IPS-20b (cell line): ENCODE measurements at regions not wholly inside any gene's neighbourhood (a gene's known extent, or its start where the extent isn't known, plus 50 kb on each side); places are given as distances from the start of the nearest gene placed in this dataset.

Experiments
- H3K27ac ChIP-seq: one replicate; pipeline ENCODE4 v1.5.1; 2013; ENCODE audit warnings: low read length
- H3K27me3 ChIP-seq: 2 replicates; pipeline ENCODE4 v1.6.1; 2013; ENCODE audit warnings: mild to moderate bottlenecking, low read length, inconsistent platforms; ENCODE audit not compliant: insufficient read depth
- H3K36me3 ChIP-seq: 2 replicates; pipeline ENCODE4 v1.6.1; 2013; ENCODE audit warnings: low read depth, mild to moderate bottlenecking, inconsistent platforms, low read length, moderate library complexity; ENCODE audit not compliant: insufficient read depth
- H3K4me1 ChIP-seq: 2 replicates; pipeline ENCODE4 v1.6.1; 2013; ENCODE audit warnings: mild to moderate bottlenecking, control low read depth, inconsistent platforms, low read length, moderate library complexity; ENCODE audit not compliant: insufficient read depth
- H3K4me3 ChIP-seq: 2 replicates; pipeline ENCODE4 v1.5.1; 2013; ENCODE audit warnings: mild to moderate bottlenecking, low read length, inconsistent platforms
- H3K9ac ChIP-seq: 2 replicates; pipeline ENCODE4 v1.6.1; 2013; ENCODE audit warnings: low read depth, mild to moderate bottlenecking, inconsistent platforms, low read length, moderate library complexity
- H3K9me3 ChIP-seq: 2 replicates; pipeline ENCODE4 v1.6.1; 2013; ENCODE audit warnings: mild to moderate bottlenecking, low read depth, low read length, inconsistent platforms; ENCODE audit not compliant: insufficient read depth

DNA sequence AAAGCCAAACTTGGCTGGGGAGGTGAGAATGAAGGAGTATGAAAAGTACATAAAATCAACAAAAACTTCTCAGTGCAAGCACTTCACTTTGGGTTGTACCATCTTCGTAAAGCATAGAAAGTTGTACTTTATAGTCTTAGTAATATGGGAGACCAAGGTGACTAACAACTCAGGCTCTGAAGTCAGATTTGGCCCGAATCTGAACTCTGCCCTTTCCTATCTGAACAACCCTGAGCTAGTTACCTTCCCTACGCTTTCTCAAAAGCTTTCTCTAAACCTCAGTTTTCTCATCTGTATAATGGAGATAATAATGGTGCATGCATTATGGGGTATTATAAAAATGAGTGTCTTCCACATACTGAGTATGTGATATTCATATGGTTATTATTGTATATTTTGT is 285.4 kb upstream of the UMPS start:
- no peak overlapping the region for H3K9ac ChIP-seq
- no peak overlapping the region for H3K4me3 ChIP-seq
- H3K4me1 ChIP-seq = peaks cover 10% of the 10 kb centered on the region; the same call in 1 of the 2 replicates
- H3K27ac ChIP-seq = no peak overlapping the region
- no peaks in the 10 kb centered on the region for H3K9me3 ChIP-seq
- H3K27me3 ChIP-seq = no peaks in the 10 kb centered on the region
- H3K36me3 ChIP-seq = no peaks in the 10 kb centered on the region

DNA sequence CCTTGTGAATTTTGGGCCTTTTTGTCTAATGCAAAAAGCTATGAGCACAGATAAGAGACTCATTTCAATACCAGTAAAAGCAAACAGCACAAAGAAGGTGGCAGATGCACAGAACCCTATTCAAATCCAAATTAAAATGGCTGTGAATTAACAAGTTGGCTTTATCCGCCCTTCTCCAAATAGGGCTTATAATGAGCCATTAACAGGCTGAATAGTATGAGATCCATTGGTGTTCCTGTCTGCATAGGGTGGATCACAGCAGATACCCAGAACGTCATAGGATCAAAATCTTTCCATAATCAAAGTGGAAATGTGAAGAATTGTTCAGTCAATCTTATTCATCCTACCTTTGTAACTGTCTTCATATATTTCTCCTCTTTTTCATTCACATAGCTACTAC is 282.4 kb upstream of the UMPS start:
- Histone ChIP-seq H3K27me3 (no peaks in the 10 kb centered on the region), H3K27ac (no peak overlapping the region), H3K4me3 (no peak overlapping the region), H3K4me1 (peaks cover 2% of the 10 kb centered on the region; the same call in 1 of the 2 replicates), H3K9ac (no peak overlapping the region), H3K36me3 (no peaks in the 10 kb centered on the region), H3K9me3 (no peaks in the 10 kb centered on the region)

DNA sequence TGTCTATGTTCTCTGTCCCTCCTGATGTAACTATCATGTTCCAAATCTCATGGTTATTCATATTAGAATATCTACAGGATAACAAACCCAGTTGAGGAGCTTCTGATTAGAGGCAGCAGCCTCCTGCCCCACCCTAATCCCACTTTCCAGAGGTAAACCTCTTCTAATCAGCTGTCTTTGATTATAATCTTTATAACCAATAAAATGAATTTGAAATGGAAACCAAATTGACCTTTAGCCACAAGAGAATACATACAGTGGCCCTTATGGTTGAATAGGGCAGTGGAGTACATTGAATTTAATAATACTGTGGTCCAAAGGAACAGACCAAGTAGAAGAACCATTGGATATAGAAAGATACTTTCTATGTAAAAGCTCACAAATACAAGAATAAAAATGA is 281.3 kb upstream of the UMPS start:
- Histone ChIP-seq H3K9me3 (no peaks in the 10 kb centered on the region), H3K27ac (no peak overlapping the region), H3K4me3 (no peak overlapping the region), H3K4me1 (peaks cover 2% of the 10 kb centered on the region; the same call in 1 of the 2 replicates), H3K36me3 (no peaks in the 10 kb centered on the region), H3K27me3 (no peaks in the 10 kb centered on the region), H3K9ac (no peak overlapping the region)

DNA sequence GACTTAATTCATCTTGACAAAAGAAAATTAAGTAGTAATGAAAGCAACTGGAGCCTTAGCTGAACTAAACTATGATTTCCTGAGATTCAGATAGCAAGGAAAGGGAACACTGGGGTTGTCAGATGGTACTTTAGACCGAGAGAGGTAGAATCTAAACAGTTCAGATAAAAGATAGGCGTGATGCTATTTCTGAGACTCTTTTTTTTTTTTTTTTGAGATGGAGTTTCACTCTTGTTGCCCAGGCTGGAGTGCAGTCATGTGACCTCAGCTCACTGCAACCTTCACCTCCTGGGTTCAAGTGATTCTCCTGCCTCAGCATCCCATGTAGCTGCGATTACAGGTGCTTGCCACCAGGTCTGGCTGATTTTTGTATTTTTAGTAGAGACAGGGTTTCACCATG is 279.9 kb upstream of the UMPS start:
- no peak overlapping the region for H3K9ac ChIP-seq
- H3K27ac ChIP-seq = no peak overlapping the region
- no peaks in the 10 kb centered on the region for H3K36me3 ChIP-seq
- peaks cover 2% of the 10 kb centered on the region; the same call in 1 of the 2 replicates for H3K4me1 ChIP-seq
- no peaks in the 10 kb centered on the region for H3K27me3 ChIP-seq
- H3K9me3 ChIP-seq = no peaks in the 10 kb centered on the region
- no peak overlapping the region for H3K4me3 ChIP-seq

DNA sequence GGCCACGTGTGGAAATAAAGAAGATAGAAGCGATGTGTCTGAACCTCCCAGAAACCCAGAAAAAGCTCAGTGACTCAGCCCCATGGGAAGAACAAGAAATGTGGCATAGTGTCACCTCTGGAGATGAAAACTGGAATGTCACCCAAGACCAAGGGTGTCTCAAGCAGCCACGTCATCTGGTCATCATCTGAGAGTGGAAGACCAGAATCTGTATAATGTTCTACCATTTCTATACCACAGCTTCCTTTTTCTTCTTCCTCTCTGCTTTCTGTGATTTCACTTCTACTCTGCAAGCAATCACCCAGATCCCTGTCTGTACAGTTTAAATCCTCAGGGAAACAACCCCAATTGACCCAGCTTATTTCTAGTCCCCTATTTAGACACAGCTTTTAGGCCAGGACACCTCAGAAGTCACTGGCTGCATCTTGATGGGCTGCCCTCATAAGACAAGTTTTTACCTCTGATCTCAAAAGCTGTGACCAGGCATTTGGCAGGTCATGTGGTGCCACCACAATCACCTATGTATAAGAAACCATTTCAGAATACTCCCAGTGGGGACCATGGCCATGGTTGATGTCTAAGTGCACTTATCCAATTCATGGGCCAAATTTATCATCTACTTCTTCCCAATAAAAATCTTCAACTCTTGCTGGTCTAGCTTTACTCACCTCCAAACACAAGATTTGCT is 278.5 kb upstream of the UMPS start:
- Histone ChIP-seq H3K27ac (no peak overlapping the region), H3K9ac (no peak overlapping the region), H3K36me3 (no peaks in the 10 kb centered on the region), H3K4me3 (no peak overlapping the region), H3K4me1 (peaks cover 2% of the 10 kb centered on the region; the same call in 1 of the 2 replicates), H3K27me3 (no peaks in the 10 kb centered on the region), H3K9me3 (no peaks in the 10 kb centered on the region)

DNA sequence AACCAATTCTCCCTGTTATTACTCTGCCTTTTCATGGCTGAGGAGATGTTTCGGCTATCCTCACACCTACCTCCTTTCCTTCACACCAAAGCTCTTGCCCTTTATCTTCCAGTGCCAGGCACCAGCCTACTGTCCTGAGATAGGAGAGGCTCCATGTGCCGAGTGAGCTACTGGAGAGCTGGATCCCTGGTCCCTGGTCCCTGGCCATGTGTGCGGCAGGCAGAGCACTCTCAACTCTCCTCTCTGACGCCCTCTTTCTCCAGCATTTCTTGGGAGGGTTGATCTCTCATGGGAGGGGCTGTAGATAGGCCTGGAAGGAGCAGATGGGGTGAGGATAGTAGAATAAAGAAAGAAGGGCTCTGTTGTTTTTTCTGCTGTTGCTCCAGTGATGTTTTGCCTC is 277.1 kb upstream of the UMPS start:
- H3K9ac ChIP-seq = no peak overlapping the region
- H3K36me3 ChIP-seq = no peaks in the 10 kb centered on the region
- H3K27me3 ChIP-seq = no peaks in the 10 kb centered on the region
- no peaks in the 10 kb centered on the region for H3K4me1 ChIP-seq
- H3K4me3 ChIP-seq = no peak overlapping the region
- H3K9me3 ChIP-seq = no peaks in the 10 kb centered on the region
- H3K27ac ChIP-seq = no peak overlapping the region

DNA sequence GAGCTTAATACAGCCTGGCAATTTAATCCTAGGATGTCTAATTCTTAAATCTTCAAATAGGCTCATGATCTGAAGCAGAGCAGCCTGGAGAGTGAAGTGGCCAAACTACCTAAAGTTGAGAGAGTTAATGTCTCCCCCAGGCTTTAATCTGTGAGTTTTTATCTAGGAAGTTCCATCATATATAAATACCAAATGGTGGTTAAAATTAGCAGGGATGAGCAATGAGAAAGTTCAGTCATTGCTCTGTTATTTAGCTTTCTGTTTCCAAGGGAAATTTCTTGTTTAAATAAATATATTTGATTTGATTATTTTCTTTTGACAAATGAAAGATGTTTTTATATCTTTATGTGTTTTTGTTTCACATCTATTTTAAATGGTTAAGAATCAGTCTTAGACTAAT is 274.4 kb upstream of the UMPS start:
- H3K4me1 ChIP-seq = no peaks in the 10 kb centered on the region
- no peaks in the 10 kb centered on the region for H3K36me3 ChIP-seq
- no peaks in the 10 kb centered on the region for H3K27me3 ChIP-seq
- no peak overlapping the region for H3K9ac ChIP-seq
- no peaks in the 10 kb centered on the region for H3K9me3 ChIP-seq
- H3K27ac ChIP-seq = no peak overlapping the region
- H3K4me3 ChIP-seq = no peak overlapping the region

DNA sequence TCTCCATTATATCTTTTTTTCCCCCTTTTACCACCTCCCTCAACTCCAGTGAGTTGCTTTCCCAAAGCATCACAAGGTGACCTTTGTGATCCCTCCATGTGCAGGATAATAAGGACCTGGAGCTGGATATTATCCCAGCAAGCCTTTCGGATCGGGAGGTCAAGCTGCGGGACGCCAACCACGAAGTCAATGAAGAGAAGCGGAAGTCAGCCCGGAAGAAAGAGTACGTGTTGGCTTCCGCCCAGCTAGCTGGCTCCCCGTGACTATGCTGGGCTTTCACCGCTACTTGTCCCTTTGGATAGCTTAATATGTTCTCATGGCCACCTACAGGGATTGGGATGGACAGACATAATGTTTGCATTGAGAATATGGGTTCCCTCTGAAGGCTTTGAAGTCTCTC is 273.7 kb upstream of the UMPS start:
- Histone ChIP-seq H3K9me3 (no peaks in the 10 kb centered on the region), H3K27me3 (no peaks in the 10 kb centered on the region), H3K4me1 (no peaks in the 10 kb centered on the region), H3K9ac (no peak overlapping the region), H3K4me3 (no peak overlapping the region), H3K36me3 (no peaks in the 10 kb centered on the region), H3K27ac (no peak overlapping the region)

DNA sequence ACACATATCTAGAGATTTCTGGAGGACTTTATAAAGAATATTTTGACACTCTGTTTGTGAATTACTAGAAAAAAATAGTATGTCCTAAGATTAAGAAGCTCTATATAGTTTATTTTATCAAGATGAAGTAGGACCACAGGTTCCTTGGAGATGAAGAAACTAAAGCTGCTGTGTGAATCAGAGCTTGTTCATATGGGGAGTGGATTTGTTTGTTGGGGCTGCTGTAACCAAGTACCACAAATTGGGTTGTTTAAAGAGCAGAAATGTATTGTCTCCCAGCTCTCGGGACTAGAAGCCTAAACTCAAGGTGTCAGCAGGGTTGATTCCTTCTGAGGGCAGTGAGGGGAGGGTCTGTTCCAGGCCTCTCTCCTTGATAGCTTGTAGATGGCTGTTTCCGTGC is 270.6 kb upstream of the UMPS start:
- Histone ChIP-seq H3K9me3 (no peaks in the 10 kb centered on the region), H3K27me3 (no peaks in the 10 kb centered on the region), H3K9ac (no peak overlapping the region), H3K4me3 (no peak overlapping the region), H3K36me3 (no peaks in the 10 kb centered on the region), H3K4me1 (no peaks in the 10 kb centered on the region), H3K27ac (no peak overlapping the region)

DNA sequence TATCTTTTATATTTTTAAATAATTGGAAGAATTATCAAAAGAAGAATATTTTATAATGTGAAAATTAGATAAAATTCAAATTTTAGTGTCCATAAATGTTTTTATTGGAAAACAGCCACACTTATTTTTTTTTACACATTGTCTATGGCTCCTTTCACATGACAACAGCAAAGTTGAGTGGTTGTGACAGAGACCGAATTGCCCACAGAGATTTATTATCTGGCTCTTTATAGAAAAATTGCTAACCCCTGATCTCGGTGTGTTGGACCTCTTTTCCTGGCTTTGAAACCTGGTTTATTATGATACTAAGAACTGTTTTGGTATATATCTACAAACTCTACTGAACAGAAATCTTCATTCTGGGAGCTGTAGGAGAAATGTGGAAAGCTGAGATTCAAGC is 269.1 kb upstream of the UMPS start:
- no peak overlapping the region for H3K4me3 ChIP-seq
- no peaks in the 10 kb centered on the region for H3K27me3 ChIP-seq
- H3K9ac ChIP-seq = no peak overlapping the region
- no peaks in the 10 kb centered on the region for H3K4me1 ChIP-seq
- H3K27ac ChIP-seq = no peak overlapping the region
- no peaks in the 10 kb centered on the region for H3K9me3 ChIP-seq
- H3K36me3 ChIP-seq = no peaks in the 10 kb centered on the region

DNA sequence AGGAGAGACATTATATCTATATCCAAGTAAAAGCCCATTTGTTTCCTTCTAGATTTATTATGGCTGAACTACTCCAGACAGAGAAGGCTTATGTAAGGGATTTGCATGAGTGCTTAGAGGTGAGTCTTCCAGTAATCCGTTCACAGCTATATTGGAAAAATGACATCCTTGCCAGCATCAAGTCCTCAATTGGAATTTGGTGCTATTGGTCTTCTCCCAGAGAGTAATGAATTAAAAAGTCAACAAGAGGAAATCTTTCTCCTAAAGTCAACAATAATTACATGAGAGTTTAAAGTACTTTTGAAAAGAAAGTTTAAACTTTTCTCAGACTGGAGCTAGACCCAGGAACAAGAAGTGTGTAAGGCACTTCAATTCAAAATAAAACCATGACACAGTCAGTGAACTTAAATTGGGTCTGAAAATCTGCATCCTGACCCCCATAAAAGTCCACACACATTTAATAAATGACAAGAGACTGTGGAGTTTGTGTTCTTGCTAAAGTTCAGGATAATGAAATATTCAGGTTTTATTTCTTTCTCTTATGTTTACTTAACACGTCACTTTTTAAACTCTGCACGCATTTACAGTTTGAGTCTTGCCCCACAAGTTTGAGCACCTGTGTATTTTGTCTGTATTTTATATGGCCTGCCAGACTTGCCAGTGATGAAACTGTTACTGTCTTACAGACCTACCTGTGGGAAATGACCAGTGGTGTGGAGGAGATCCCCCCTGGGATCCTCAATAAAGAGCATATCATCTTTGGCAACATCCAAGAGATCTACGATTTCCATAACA is 268.2 kb upstream of the UMPS start:
- H3K4me3 ChIP-seq = no peak overlapping the region
- no peaks in the 10 kb centered on the region for H3K9me3 ChIP-seq
- no peak overlapping the region for H3K9ac ChIP-seq
- H3K27me3 ChIP-seq = no peaks in the 10 kb centered on the region
- no peaks in the 10 kb centered on the region for H3K36me3 ChIP-seq
- H3K4me1 ChIP-seq = no peaks in the 10 kb centered on the region
- H3K27ac ChIP-seq = no peak overlapping the region

DNA sequence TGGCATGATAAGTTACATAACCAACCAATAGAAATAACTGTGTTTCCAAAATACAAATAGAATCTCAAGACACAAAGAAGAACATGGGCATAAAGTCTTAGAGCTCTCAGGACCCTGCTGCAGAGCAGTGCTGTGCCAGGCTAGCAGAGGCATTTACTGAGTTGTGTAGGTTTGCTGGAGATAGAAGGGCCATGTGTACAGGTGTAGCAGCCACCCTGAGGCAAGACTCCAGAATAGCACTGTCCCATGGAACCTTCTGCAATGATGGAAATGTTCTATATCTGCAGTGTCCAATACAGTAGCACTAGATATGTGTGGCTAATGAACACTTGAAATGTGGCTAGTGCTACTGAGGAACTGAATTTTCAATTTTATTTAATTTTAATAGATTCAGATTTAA is 267.0 kb upstream of the UMPS start:
- no peak overlapping the region for H3K27ac ChIP-seq
- H3K9ac ChIP-seq = no peak overlapping the region
- H3K36me3 ChIP-seq = no peaks in the 10 kb centered on the region
- H3K9me3 ChIP-seq = no peaks in the 10 kb centered on the region
- H3K4me1 ChIP-seq = no peaks in the 10 kb centered on the region
- H3K27me3 ChIP-seq = no peaks in the 10 kb centered on the region
- no peak overlapping the region for H3K4me3 ChIP-seq
